G401 (cell line): ENCODE measurements at regions not wholly inside any gene's neighbourhood (a gene's known extent, or its start where the extent isn't known, plus 50 kb on each side); places are given as distances from the start of the nearest gene placed in this dataset.

ENCODE experiments used
- DNase-seq: peaks from one replicate; pipeline ENCODE4 v3.0.0-alpha.2; 2015; ENCODE audit warnings: low spot score
- in situ Hi-C: cut with HindIII; loops from 2 replicates; pipeline ENCODE4 v1.10.0; 2016; ENCODE audit warnings: low sequenced_read_pairs, mixed read lengths

DNA sequence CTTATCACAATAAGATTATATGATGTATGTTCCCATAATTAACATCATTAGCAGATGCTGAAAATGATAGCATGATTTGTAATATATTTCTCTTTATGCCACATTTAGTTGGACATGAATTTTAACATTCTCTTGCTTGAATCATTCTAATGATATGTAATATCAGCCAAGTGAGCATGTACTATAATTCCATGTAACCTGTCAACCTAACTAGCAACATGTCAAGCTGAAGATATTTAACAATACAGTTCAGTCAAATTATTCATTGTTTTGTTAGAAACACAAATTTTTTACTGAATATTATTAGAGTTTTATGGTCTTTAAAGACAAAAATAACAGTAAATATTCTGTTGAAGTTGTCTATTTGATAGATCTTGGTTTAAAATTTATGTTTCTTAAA, 920.4 kb upstream of the PCDH10 start:
- in situ Hi-C loops, result no loop called here
- no peak for DNase-seq

DNA sequence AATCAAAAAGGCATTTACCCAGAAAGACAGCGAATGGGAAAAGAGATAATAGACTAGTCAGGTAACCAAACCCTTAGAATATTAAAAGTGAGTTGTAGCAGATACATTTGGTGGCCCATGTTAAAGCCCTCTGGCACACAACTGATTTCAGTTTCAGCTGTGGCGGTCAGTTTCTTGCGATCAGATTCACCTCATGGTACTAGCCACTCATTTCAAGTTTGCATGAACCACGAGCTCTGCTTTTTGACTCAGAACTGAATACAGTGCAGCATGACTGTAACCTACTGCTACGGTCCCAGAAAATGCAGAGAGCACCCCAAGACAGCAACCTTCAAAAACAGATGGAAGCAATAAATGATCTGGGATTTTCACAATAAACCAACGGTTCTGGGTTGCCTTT, 919.1 kb upstream of the PCDH10 start:
- in situ Hi-C loops, result no loop called here
- no peak for DNase-seq

DNA sequence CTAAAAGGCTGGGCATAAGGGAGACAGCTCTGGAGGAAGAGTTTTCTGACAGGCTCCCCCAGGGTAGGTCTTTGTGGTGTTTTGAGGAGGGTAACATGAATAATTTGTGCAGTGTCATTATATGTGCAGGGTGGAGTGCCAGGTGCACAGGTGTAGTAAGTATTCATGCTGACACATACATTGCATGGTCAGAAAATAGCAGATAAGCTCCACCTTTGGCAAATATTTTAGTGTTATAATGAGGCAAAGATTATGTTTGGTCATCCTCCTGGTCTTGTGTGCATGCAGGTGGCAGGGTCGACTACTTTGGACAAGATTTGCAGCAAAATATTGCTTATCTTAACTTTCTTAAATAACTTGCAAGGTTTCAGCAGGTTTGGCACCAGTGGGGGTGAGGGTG, 910.4 kb upstream of the PCDH10 start:
- DNase-seq, result no peak
- in situ Hi-C loops, result no loop called here

DNA sequence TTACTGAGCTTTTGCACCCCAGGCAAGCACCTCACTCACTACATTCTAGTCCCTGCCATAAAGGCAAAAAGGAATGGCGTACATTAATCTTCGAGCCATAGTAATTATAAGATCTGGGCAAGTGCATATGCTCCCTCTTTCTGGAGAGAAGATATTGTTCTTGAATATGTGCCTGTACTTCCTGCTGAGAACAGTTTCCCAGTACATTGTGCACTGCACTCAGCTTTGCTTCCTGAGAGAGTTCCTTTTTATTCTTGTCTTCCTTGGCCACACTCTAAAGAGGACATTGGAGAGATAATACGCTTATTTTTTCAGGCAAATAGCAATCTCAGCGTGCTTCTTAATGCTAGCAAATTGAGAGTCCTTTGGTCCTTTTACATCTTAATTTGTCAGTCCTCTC, 909.0 kb upstream of the PCDH10 start:
- in situ Hi-C loops, result no loop called here
- DNase-seq, result no peak

DNA sequence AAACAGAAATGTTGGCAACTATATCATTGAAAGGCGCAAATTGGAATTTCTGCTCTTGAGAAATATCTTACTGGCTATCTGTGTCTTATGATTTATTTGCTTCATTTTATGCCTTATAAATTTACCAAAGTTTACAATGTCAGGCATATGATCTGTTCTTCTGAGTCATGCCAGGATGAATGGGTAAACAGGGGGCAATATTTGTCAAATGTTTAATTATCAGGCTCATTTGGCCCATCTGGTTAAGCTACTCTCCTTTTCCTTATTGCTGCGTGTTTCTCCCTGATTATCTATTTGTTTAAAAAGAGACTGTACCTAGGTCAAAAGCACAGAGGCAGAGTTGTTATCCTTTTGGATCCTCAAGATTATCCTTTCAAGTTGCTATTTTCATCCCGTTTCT, 903.8 kb upstream of the PCDH10 start:
- no peak for DNase-seq
- in situ Hi-C loops, result no loop called here

DNA sequence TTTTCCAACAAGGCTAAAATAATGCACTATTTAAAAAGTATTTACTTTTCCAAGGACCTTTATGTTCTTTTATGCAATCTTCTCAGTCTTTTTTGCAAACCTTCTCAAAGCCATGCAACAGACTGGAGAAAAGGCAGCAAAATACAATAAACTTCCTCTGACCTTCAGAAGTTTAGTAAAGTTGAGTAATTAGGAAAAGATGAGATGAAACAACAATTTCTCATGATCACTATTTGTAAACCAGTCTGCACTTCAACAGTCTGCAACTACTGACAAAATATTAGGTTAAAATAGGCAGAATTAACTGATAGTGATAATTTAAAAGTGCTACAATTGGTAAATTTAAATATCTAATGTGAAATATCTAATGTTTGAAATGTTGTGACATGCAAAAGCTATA, 884.9 kb upstream of the PCDH10 start:
- in situ Hi-C loops, result no loop called here
- DNase-seq, result no peak

DNA sequence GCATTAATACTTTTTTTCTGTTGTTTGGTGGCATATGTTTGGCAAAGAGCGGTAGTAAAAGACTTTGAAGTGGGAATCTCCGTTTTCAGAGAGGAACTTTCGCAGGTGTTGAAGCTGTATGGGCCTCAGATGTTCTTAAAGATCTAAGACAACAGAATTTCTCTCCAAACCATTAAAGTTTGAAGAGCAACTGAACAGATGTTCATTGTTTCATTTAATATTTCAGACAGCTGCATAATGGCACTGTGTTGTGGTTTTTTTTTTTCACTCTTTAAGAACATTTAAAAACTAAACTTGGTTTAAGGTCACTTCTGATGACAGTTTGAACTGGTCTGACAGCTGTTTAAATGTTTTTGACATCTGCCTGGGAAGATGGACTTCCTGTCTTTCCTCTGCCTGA, 882.7 kb upstream of the PCDH10 start:
- in situ Hi-C loops, result no loop called here
- DNase-seq, result no peak

DNA sequence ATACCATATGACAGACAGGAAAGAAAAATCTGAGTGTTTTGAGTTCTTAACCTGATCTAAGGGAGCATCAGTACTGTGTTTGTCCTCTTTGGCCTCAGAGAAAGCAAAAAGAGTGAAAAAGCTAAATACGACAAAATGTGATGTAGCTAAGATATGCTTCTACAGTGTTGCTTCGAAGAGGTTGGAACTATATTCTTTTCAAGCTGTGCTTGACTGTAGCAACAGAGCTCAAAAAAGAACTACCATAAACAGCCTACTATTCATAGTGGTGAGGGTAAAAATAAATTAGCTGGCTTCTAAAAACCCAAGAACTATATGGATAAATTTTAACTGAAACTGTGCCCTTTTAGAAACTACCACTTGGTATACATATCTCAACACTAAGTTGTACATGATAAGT, 881.8 kb upstream of the PCDH10 start:
- in situ Hi-C loops, result no loop called here
- no peak for DNase-seq

DNA sequence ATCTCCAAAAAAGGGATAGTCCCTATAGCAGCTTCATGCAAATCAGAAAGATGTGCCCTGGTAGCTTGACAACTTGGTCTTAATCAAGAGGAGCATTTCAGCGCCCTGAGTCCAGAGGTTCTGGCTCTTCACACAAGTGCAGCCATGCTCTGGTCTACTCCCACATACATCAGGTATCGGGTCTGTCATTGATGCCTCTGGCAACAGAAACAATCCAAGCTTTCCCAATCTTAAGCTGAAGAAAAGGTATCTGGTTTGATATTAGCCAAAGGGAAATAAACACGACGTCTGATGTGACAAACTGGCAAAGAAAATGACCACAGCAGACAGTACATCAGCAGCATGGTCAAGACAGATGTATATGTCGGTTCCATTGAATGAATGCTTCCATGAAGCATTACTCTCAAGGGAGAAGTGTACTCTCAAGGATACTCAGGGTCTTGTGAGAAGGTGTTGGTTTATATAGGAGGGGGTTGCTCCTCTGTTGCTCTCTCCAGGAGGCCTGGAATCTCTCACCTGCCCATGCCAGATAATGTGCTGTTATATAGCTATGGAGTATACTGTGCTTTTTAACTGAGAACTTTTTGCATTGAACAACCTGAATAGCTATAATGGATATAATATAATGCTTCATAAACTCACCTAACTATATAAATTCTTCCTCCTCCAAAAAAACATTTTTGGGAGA, 879.6 kb upstream of the PCDH10 start:
- in situ Hi-C loops, result no loop called here

DNA sequence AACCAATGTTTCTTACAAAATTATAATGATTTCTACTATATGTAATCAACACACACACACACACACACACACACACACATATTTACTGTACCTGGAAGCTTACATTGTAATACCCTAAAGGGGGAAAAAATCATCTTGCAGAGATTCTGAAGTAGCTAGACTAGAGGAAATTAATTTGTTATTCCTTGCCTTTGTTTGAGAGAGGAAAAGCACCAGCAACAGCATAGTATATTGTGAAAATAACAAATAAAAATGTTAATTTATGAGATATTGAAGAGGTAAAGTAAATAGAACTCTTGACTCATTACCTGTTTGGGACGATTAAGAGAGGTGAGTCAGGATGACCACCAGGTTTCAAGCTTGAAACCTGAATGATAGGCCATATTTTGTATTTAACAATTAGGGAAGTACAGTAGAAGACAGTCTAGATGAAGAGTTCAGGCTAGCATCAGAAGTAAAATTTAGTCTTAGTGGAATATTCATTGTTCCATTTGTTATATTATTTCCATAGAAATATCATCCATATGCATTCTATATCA, 873.4 kb upstream of the PCDH10 start:
- in situ Hi-C loops, result no loop called here
- DNase-seq, result no peak

More for the DNA sequence above, 879.6 kb upstream of the PCDH10 start:
- DNase-seq, result no peak

DNA sequence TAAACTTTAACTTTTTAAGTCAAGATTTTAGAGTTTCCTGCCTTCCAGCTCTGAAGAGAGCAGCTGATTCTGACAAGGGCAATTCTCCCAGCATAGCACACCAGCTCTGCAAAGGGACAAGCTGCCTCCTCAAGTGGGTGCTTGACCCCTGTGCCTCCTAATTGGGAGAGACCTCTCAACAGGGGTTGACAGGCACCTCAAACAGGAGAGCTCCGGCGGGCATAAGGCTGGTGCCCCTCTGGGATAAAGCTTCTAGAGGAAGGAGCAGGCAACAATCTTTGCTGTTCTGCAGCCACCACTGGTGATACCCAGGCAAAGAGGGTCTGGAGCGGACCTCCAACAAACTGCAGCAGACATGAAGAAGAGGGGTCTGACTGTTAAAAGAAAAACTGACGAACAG, 872.9 kb upstream of the PCDH10 start:
- DNase-seq, result no peak
- in situ Hi-C loops, result no loop called here

DNA sequence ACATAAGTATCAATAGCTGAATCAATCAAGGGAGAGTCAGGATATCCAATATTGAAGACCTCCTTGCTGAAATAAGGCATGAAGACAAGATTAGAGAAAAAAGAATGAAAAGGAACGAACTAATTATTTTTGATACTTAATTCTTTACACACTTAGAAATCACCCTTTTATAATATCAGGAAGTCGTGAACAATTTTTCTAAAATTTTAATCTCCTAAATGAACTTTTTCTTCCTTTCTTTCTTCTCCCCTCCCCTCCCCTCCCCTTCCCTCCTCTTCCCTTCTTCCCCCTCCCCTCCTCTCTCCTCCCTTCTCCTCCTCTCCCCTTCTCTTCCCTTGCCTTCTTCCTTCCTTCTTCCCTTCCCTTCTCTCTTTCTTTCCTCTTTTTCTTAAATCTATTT, 872.1 kb upstream of the PCDH10 start:
- in situ Hi-C loops, result no loop called here
- DNase-seq, result no peak

DNA sequence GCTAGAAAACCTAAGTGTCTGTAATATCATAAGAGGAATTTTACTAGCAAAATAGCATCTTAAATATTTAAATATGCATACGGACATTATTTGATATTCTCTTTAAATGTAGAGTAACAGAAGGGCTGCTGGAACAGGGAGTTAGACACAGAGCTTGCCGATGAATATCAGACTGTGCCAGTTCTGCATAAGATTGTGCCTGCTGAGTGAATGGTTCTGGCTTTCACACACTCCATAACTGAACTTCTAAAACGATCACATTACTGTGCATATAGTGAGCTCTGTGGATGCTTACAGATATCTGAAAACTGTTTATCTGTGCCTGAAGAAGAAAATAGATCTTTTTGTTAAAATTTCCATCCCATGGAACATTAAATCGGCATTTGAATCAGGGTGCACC, 867.4 kb upstream of the PCDH10 start:
- DNase-seq, result no peak
- in situ Hi-C loops, result no loop called here

DNA sequence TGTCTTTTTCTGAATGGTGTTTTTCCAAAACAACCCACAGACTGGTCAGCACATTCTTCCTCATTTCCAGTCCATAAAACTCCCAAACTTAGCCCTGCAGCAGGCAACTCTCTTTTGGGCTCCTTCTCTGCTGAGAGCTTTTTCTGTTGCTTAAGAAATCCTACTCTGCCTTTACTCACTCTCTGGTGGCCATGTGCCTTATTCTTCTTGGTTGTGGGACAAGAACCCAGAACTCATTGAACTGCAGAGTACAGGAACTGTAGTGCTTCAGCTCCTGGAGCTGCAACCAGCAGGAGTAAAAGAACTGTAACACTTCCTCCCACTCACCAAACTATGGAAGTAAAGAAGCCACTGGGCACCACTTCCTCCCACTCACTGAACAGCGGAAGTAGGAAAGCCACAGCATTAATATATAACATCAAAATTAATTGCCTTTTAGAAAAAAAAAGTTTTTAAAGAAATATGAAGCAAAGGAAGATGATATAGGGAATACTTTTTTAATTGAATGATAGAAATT, 864.1 kb upstream of the PCDH10 start:
- in situ Hi-C loops, result no loop called here
- DNase-seq, result no peak

DNA sequence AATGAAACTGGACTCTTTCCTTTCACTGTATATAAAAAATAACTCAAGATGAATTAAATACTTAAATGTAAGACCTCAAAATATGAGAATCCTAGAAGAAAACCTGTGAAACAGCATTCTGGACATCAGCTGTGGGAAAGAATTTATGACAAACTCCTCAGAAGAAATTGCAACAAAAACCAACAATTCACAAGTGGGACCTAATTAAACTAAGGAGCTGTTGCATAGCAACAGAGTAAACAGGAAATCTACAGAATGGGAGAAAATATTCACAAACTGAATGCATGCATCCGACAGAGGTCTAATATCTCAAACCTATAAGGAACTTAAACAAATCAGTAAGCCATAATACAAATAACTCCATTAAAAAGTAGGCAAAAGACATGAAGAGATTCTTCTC, 851.7 kb upstream of the PCDH10 start:
- no peak for DNase-seq
- in situ Hi-C loops, result no loop called here

DNA sequence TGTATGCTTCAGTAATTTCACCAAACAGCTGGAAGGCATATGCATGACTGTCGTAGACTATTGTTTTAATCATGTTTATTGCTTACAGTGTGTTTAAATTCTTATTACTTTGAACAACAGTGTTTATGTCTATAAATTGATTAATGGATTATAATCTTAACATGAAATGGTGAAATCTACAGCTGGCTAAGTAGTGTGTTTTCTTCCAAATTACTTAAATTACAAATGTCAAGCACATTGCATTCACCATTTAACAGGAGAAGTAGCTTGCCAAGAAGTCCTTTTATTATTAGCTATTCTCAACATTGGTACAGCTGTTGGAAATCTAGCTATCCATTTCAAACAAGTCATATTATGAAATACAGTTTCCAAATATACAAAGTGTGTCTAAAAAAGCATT, 849.3 kb upstream of the PCDH10 start:
- no peak for DNase-seq
- in situ Hi-C loops, result no loop called here

DNA sequence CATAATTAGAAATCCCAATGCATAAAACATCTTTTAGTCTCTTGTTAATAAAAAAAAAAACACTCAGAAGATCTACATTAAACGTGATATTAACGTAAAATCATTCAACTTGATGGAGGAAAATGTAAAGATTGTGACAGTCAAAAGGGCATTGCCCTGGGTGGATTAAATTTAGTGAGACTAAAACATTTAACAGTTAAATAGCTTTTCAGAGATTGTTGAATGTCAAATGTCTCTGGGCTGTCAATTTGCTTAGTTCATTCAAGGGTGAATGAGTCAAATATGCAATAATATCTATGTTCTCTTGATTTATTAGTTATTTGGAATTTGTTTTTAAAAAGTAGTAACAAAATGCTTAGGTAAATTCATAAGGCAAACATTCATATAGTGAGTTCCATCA, 836.6 kb upstream of the PCDH10 start:
- in situ Hi-C loops, result no loop called here
- DNase-seq, result no peak

DNA sequence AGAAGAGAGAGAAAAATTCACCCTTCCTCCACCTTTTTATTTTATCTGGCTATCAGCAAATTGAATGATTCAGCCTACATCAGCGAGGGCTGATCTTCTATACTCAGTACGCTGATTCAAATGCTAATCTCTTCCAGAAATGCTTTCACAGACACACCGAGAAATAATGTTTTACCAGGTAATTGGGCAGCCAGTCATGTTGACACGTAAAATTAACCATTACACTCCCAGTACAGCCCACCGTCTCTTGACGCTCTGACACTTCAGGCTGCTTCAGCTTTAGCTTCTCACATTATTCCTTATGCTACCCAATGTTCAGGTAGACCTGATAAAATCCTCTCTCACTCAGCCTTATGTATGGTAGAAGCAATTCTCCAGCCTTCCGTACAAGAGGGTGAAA, 835.2 kb upstream of the PCDH10 start:
- DNase-seq, result no peak
- in situ Hi-C loops, result no loop called here

DNA sequence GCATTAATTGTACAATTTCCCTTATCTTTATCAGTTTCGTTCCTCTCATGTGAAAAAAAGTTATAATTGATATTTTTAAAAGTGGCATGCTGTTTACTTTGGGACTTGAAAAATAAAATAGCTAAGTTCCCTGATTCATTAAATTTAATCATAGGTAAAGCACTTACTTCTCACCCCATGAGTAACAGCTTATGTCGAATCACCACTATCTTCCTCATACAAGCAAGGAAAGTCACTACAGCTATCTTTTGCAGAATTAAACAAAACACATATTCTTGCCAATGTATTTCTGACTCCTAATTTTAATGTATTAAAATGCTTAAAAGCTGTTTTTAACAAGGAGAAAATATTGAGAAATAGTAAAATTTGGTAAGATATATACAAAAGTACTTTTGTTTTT, 832.4 kb upstream of the PCDH10 start:
- in situ Hi-C loops, result no loop called here

DNA sequence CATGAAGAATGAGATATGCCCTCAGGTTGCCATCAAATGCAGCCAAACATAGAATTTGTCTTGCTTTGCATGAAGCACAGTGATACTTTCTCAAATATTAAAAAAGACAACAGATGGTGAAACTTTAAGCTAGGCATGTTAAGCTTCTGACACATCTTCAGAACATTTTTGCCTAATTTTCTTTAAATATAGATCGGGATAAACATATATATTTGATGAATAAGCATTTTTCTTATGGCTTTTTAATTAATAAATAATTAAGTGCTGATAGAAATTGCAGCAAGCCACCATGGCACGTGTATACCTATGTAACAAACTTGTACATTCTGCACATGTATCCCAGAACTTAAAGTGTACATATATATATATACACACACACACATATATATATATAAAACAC, 831.2 kb upstream of the PCDH10 start:
- no peak for DNase-seq
- in situ Hi-C loops, result no loop called here

More for the DNA sequence above, 832.4 kb upstream of the PCDH10 start:
- DNase-seq, result no peak

DNA sequence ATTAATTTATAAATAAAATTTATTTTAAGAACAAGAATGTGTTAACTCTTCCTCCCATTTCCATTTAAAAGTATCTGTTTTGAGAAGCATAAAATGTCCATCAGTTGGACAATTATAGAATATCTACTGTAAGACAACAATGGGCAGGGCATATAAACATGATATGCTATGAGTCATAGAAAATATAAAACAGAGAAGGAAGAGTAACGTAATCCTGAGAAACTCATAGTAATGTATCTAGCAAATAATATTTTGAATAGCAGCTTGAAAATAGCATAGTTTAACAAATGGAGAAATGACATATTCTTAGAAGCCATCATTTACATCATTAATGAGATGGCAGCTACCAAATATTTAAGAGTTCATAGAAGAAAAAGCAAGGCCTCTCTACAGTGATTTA, 820.3 kb upstream of the PCDH10 start:
- no peak for DNase-seq
- in situ Hi-C loops, result no loop called here
